HS-27A (cell line): ENCODE measurements at regions not wholly inside any gene's neighbourhood (a gene's known extent, or its start where the extent isn't known, plus 50 kb on each side); places are given as distances from the start of the nearest gene placed in this dataset.
A peak's percentile ranks its signal among the peaks of the same experiment; 100 is the strongest.

Experiments
- DNase-seq: peaks from one replicate; pipeline ENCODE4 v3.0.0-alpha.2; 2012; ENCODE audit warnings: low read depth, missing footprints

GRCh38 chr5:124419531-124419930 lies 326.9 kb downstream of the ZNF608 start:
- DNase-seq, result no peak

- DNase-seq, result no peak
Observed at GRCh38 chr5:124418390-124418789, 328.0 kb downstream of the ZNF608 start.

GRCh38 chr5:124417196-124417595 lies 329.2 kb downstream of the ZNF608 start:
- no peak for DNase-seq

GRCh38 chr5:124416627-124417026 lies 329.8 kb downstream of the ZNF608 start:
- DNase-seq, result no peak

GRCh38 chr5:124414973-124415372 lies 331.5 kb downstream of the ZNF608 start:
- DNase-seq, result no peak

- DNase-seq, result no peak
Observed at GRCh38 chr5:124410539-124411488, 335.6 kb downstream of the ZNF608 start.

- DNase-seq, result peak; percentile 2
Observed at GRCh38 chr5:124408738-124409453, 337.5 kb downstream of the ZNF608 start.

- DNase-seq, result no peak
Observed at GRCh38 chr5:124404796-124405195, 341.6 kb downstream of the ZNF608 start.

GRCh38 chr5:124403281-124403680 lies 343.2 kb downstream of the ZNF608 start:
- DNase-seq, result no peak

GRCh38 chr5:124402144-124402581 lies 344.3 kb downstream of the ZNF608 start:
- no peak for DNase-seq

GRCh38 chr5:124401476-124402143 lies 344.8 kb downstream of the ZNF608 start:
- no peak for DNase-seq

GRCh38 chr5:124399426-124399961 lies 346.9 kb downstream of the ZNF608 start:
- DNase-seq, result no peak

GRCh38 chr5:124398460-124398859 lies 348.0 kb downstream of the ZNF608 start:
- DNase-seq, result no peak

- no peak for DNase-seq
Observed at GRCh38 chr5:124397317-124397716, 349.1 kb downstream of the ZNF608 start.

GRCh38 chr5:124395926-124396325 lies 350.5 kb downstream of the ZNF608 start:
- DNase-seq, result no peak

GRCh38 chr5:124395287-124395686 lies 351.2 kb downstream of the ZNF608 start:
- no peak for DNase-seq

GRCh38 chr5:124394700-124395245 lies 351.7 kb downstream of the ZNF608 start:
- DNase-seq, result no peak

GRCh38 chr5:124393584-124394379 lies 352.7 kb downstream of the ZNF608 start:
- no peak for DNase-seq

GRCh38 chr5:124383693-124384092 lies 362.7 kb downstream of the ZNF608 start:
- no peak for DNase-seq

GRCh38 chr5:124377386-124377785 lies 369.1 kb downstream of the ZNF608 start:
- no peak for DNase-seq

- DNase-seq, result no peak
Observed at GRCh38 chr5:124373883-124374282, 372.6 kb downstream of the ZNF608 start.
